ENCODE measurements at regions not wholly inside any gene's neighbourhood (a gene's known extent, or its start where the extent isn't known, plus 50 kb on each side); places are given as distances from the start of the nearest gene placed in this dataset.

- TF ChIP-seq, protein P1, sequence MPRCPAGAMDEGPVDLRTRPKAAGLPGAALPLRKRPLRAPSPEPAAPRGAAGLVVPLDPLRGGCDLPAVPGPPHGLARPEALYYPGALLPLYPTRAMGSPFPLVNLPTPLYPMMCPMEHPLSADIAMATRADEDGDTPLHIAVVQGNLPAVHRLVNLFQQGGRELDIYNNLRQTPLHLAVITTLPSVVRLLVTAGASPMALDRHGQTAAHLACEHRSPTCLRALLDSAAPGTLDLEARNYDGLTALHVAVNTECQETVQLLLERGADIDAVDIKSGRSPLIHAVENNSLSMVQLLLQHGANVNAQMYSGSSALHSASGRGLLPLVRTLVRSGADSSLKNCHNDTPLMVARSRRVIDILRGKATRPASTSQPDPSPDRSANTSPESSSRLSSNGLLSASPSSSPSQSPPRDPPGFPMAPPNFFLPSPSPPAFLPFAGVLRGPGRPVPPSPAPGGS (CRISPR knock-in tag; IDR thresholded peaks at IDR 0.05): no peak
- no peak for TF ChIP-seq ZXDC (CRISPR knock-in tag; IDR thresholded peaks at IDR 0.05)
- TF ChIP-seq HMGXB4 (CRISPR knock-in tag; IDR thresholded peaks at IDR 0.05; ENCODE audit: borderline replicate concordance in 1 of 2, low read depth in 1 of 2): no peak
Measured at GRCh38 chr9:115395511-115396021, 277.6 kb upstream of the TNC start (continued).

DNA sequence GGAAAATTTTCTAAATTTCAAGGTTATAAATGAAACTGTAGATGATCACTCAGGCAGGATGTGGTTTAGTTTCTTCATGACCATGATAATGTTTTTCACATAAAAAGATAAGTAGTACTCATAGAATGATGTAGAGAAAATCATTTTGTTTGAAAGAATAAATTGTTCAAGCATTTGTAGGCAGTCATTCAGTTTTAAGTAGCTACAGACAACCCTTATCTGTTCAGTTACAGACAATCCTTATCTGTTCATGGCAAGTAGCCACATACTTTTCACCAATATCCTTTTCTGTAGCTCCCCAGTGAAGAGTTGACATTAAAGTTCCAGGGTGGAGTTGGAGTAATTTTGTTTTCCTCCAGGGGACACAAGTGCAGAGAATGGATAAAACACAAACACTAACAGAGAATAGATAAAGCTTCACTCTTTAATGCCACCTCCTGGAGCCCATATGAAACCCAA, 278.1 kb upstream of the TNC start:
- in situ Hi-C loops (cut with HindIII; ENCODE audit: extremely low pct_ligation_motif_present, low pct_unique_long_range_greater_than_20kb) (no loop called here), intact Hi-C loops (cut with micrococcal nuclease; ENCODE audit: unreplicated experiment) (no loop called here)
- H3K4me3 ChIP-seq (replicated peaks in 1 of 3; ENCODE audit: insufficient read depth in 1 of 3, low read depth in 2 of 3, low read length in 3 of 3): no peak overlapping the region
- H3K9me3 ChIP-seq (ENCODE audit: low read length): no peaks in the 10 kb centered on the region
- POLR2A ChIA-PET: no interaction called here
- H3K79me2 ChIP-seq (ENCODE audit: insufficient read depth, low read length): no peaks in the 10 kb centered on the region
- CTCF ChIA-PET (ENCODE audit: low intra/inter-chr PET ratio, low total read pairs): no interaction called here
- H3K27me3 ChIP-seq (ENCODE audit: control insufficient read depth in 1 of 2, insufficient read depth in 2 of 2, low read length in 2 of 2): no peaks in the 10 kb centered on the region
- BruUV-seq (replicated peaks): no TSS peak
- no peak overlapping the region for H3K4me2 ChIP-seq (ENCODE audit: low read depth, low read length)
- DNase-seq (ENCODE audit: low spot score) (no peak), FAIRE-seq (no peak), ATAC-seq (no peak)
- TF ChIP-seq ZNF350 (CRISPR knock-in tag; IDR thresholded peaks at IDR 0.05; ENCODE audit: borderline replicate concordance, low read depth) (no peak), HOXA9 (CRISPR knock-in tag; IDR thresholded peaks at IDR 0.05; ENCODE audit: borderline replicate concordance) (no peak), ZNF614 (CRISPR knock-in tag; IDR thresholded peaks at IDR 0.05; ENCODE audit: borderline replicate concordance) (no peak)
- TF ChIP-seq, protein P2, sequence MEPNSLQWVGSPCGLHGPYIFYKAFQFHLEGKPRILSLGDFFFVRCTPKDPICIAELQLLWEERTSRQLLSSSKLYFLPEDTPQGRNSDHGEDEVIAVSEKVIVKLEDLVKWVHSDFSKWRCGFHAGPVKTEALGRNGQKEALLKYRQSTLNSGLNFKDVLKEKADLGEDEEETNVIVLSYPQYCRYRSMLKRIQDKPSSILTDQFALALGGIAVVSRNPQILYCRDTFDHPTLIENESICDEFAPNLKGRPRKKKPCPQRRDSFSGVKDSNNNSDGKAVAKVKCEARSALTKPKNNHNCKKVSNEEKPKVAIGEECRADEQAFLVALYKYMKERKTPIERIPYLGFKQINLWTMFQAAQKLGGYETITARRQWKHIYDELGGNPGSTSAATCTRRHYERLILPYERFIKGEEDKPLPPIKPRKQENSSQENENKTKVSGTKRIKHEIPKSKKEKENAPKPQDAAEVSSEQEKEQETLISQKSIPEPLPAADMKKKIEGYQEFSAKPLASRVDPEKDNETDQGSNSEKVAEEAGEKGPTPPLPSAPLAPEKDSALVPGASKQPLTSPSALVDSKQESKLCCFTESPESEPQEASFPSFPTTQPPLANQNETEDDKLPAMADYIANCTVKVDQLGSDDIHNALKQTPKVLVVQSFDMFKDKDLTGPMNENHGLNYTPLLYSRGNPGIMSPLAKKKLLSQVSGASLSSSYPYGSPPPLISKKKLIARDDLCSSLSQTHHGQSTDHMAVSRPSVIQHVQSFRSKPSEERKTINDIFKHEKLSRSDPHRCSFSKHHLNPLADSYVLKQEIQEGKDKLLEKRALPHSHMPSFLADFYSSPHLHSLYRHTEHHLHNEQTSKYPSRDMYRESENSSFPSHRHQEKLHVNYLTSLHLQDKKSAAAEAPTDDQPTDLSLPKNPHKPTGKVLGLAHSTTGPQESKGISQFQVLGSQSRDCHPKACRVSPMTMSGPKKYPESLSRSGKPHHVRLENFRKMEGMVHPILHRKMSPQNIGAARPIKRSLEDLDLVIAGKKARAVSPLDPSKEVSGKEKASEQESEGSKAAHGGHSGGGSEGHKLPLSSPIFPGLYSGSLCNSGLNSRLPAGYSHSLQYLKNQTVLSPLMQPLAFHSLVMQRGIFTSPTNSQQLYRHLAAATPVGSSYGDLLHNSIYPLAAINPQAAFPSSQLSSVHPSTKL (CRISPR knock-in tag; IDR thresholded peaks at IDR 0.05): no peak
- no peaks in the 10 kb centered on the region for H3K4me1 ChIP-seq (ENCODE audit: insufficient read depth, low read length)
- no peaks in the 10 kb centered on the region for H3K36me3 ChIP-seq (replicated peaks in 1 of 2; ENCODE audit: control insufficient read depth in 1 of 2, insufficient read depth in 2 of 2, low read length in 2 of 2)
- no peaks in the 10 kb centered on the region for H4K20me1 ChIP-seq (ENCODE audit: insufficient read depth, low read length)
- no peak overlapping the region for H3K27ac ChIP-seq (ENCODE audit: extremely low read length, insufficient read depth, low read length)
- no peak overlapping the region for H3K9ac ChIP-seq (ENCODE audit: insufficient read depth, low read depth, low read length)
- H2AFZ ChIP-seq (ENCODE audit: low read length): no peak overlapping the region
